ENCODE measurements at regions not wholly inside any gene's neighbourhood (a gene's known extent, or its start where the extent isn't known, plus 50 kb on each side); places are given as distances from the start of the nearest gene placed in this dataset.

DNA sequence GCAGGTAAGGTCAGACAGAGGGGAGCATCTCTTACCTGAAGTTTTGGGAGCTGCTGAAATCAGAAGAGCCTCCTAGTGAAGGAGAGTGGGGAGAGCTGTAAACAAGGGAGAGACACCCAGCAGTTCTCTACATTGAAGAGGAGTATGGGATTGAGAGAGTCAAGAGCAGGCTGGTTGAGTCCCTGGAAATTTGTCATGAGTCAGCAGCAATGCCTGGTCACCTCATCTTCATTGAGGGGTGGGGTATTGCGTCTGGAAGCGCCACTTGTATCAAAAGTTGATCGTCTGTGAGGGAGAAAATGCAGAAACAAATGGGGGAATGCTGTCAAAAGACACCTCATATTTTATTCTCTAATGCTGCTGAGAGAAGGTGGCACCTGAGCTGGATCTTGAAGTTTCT lies 256.6 kb upstream of the CFAP20DC start:
- intact Hi-C loops (cut with DNase I, micrococcal nuclease), result no loop called here
- H3K36me3 ChIP-seq (ENCODE audit: low read depth), result no peaks in the 10 kb centered on the region
- no peak for TF ChIP-seq CTCF (IDR thresholded peaks at IDR 0.05)

GRCh38 chr3:59304296-59304695 lies 254.5 kb upstream of the CFAP20DC start:
- DNase-seq (no peak), ATAC-seq (no peak)
- Histone ChIP-seq H3K4me1 (ENCODE audit: low read depth) (no peaks in the 10 kb centered on the region), H3K9me3 (no peaks in the 10 kb centered on the region), H3K4me3 (no peak overlapping the region), H3K36me3 (ENCODE audit: low read depth) (no peaks in the 10 kb centered on the region)
- TF ChIP-seq CTCF (IDR thresholded peaks at IDR 0.05), result no peak
- intact Hi-C loops (cut with DNase I, micrococcal nuclease), result no loop called here

More for the DNA sequence above, 256.6 kb upstream of the CFAP20DC start:
- Histone ChIP-seq H3K9me3 (no peaks in the 10 kb centered on the region), H3K4me1 (ENCODE audit: low read depth) (no peaks in the 10 kb centered on the region), H3K4me3 (no peak overlapping the region)
- DNase-seq (no peak), ATAC-seq (no peak)

GRCh38 chr3:59303452-59303851 lies 253.6 kb upstream of the CFAP20DC start:
- no peak for DNase-seq
- Histone ChIP-seq H3K4me1 (ENCODE audit: low read depth) (no peaks in the 10 kb centered on the region), H3K36me3 (ENCODE audit: low read depth) (no peaks in the 10 kb centered on the region), H3K9me3 (no peaks in the 10 kb centered on the region), H3K4me3 (no peak overlapping the region)
- intact Hi-C loops (cut with DNase I, micrococcal nuclease), result no loop called here
- TF ChIP-seq CTCF (IDR thresholded peaks at IDR 0.05), result no peak
- no peak for ATAC-seq

DNA sequence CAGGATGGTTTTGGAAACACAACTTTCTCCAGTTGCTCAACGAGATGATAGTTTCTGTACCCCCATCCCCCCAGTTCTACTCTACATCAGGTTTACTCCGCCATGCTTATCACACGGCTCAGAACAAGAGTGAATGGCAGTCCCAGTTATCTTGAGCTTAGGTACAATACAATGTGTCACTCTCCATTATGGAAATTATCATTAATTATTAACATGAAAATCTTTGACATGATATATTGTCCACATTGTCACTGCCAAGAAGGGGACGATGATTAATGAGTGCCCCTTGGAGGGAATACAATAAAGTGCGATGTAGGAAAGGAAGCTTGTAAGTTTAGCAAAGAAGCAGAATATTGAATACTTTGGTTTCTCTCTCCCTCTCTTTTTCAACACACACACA lies 252.6 kb upstream of the CFAP20DC start:
- H3K36me3 ChIP-seq (ENCODE audit: low read depth), result no peaks in the 10 kb centered on the region
- TF ChIP-seq CTCF (IDR thresholded peaks at IDR 0.05), result no peak
- DNase-seq (no peak), ATAC-seq (no peak)
- no peaks in the 10 kb centered on the region for H3K9me3 ChIP-seq
- intact Hi-C loops (cut with DNase I, micrococcal nuclease), result no loop called here
- no peaks in the 10 kb centered on the region for H3K4me1 ChIP-seq (ENCODE audit: low read depth)
- no peak overlapping the region for H3K4me3 ChIP-seq

- ATAC-seq (no peak), DNase-seq (no peak)
- Histone ChIP-seq H3K4me3 (no peak overlapping the region), H3K9me3 (no peaks in the 10 kb centered on the region), H3K4me1 (ENCODE audit: low read depth) (no peaks in the 10 kb centered on the region), H3K36me3 (ENCODE audit: low read depth) (no peaks in the 10 kb centered on the region)
- intact Hi-C loops (cut with DNase I, micrococcal nuclease), result no loop called here
- TF ChIP-seq CTCF (IDR thresholded peaks at IDR 0.05), result no peak
These were observed 250.9 kb upstream of the CFAP20DC start for GRCh38 chr3:59300733-59301132.

DNA sequence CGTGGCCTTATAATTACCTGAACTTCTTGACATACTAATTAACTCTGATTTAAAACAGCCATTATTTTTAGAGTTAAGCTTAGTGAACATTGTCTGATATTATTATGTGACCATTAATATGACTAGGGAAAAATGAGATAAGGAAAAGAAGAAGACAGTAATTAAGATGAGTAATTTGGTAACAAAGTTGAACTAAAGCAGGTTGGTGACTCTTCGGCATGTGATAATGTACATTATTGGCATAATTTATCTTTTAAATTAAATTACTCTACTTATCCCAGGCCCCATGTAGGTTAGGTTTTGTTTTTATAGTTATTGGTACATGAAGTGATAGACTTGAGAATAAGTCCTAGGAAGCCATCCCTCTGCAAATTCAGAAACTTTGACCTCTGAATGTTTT lies 249.7 kb upstream of the CFAP20DC start:
- no peaks in the 10 kb centered on the region for H3K36me3 ChIP-seq (ENCODE audit: low read depth)
- TF ChIP-seq CTCF (IDR thresholded peaks at IDR 0.05), result no peak

More for the DNA sequence above, 249.7 kb upstream of the CFAP20DC start:
- Histone ChIP-seq H3K4me3 (no peak overlapping the region), H3K9me3 (no peaks in the 10 kb centered on the region), H3K4me1 (ENCODE audit: low read depth) (no peaks in the 10 kb centered on the region)
- intact Hi-C loops (cut with DNase I, micrococcal nuclease), result no loop called here
- ATAC-seq (no peak), DNase-seq (no peak)

All from mucosa of descending colon (tissue), 3 donors.